ENCODE measurements at regions not wholly inside any gene's neighbourhood (a gene's known extent, or its start where the extent isn't known, plus 50 kb on each side); places are given as distances from the start of the nearest gene placed in this dataset.

- TF ChIP-seq CTCF (IDR thresholded peaks at IDR 0.05; ENCODE audit: low read depth, low read length, missing control alignments): no peak
- DNase-seq (ENCODE audit: extremely low read depth, low read depth): no peak
- no peak overlapping the region for H3K4me3 ChIP-seq (replicated peaks; ENCODE audit: low read depth, low read length)
Observed at GRCh38 chr18:45317948-45318640, 297.2 kb upstream of the SLC14A2 start.

- H3K4me3 ChIP-seq (replicated peaks; ENCODE audit: low read depth, low read length): no peak overlapping the region
- no peak for TF ChIP-seq CTCF (IDR thresholded peaks at IDR 0.05; ENCODE audit: low read depth, low read length, missing control alignments)
- DNase-seq (ENCODE audit: extremely low read depth, low read depth): no peak
Observed at GRCh38 chr18:45320724-45321123, 294.6 kb upstream of the SLC14A2 start.

- DNase-seq (ENCODE audit: extremely low read depth, low read depth): no peak
- H3K4me3 ChIP-seq (replicated peaks; ENCODE audit: low read depth, low read length): no peak overlapping the region
- no peak for TF ChIP-seq CTCF (IDR thresholded peaks at IDR 0.05; ENCODE audit: low read depth, low read length, missing control alignments)
Observed at GRCh38 chr18:45321520-45321919, 293.8 kb upstream of the SLC14A2 start.

- H3K4me3 ChIP-seq (replicated peaks; ENCODE audit: low read depth, low read length): no peak overlapping the region
- TF ChIP-seq CTCF (IDR thresholded peaks at IDR 0.05; ENCODE audit: low read depth, low read length, missing control alignments): no peak
- no peak for DNase-seq (ENCODE audit: extremely low read depth, low read depth)
Observed at GRCh38 chr18:45322343-45322742, 292.9 kb upstream of the SLC14A2 start.

- no peak for DNase-seq (ENCODE audit: extremely low read depth, low read depth)
- TF ChIP-seq CTCF (IDR thresholded peaks at IDR 0.05; ENCODE audit: low read depth, low read length, missing control alignments): no peak
- H3K4me3 ChIP-seq (replicated peaks; ENCODE audit: low read depth, low read length): no peak overlapping the region
Observed at GRCh38 chr18:45324101-45324494, 291.2 kb upstream of the SLC14A2 start.

- H3K4me3 ChIP-seq (replicated peaks; ENCODE audit: low read depth, low read length): no peak overlapping the region
- no peak for DNase-seq (ENCODE audit: extremely low read depth, low read depth)
Observed at GRCh38 chr18:45324495-45325113, 290.7 kb upstream of the SLC14A2 start.

More at GRCh38 chr18:45324495-45325113, 290.7 kb upstream of the SLC14A2 start:
- TF ChIP-seq CTCF (IDR thresholded peaks at IDR 0.05; ENCODE audit: low read depth, low read length, missing control alignments): no peak
